ENCODE measurements at regions not wholly inside any gene's neighbourhood (a gene's known extent, or its start where the extent isn't known, plus 50 kb on each side); places are given as distances from the start of the nearest gene placed in this dataset.

DNA sequence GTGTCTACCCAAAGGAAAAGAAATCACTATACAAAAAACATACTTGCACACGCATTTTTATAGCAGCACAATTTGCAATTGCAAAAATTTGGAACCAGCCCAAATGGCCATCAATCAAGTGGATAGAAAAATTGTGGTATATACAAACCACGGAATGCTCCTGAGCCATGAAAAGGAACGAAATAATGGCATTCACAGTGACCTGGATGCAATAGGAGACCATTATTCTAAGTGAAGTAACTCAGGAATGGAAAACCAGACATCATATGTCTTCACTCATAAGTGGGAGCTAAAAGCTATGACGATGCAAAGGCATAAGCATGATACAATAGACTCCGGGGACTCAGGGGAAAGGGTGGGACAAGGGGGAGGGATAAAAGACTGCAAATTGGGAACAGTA lies 78.4 kb downstream of the ENC1 start:
- ATAC-seq, result no peak
- no peaks in the 10 kb centered on the region for H3K4me1 ChIP-seq

DNA sequence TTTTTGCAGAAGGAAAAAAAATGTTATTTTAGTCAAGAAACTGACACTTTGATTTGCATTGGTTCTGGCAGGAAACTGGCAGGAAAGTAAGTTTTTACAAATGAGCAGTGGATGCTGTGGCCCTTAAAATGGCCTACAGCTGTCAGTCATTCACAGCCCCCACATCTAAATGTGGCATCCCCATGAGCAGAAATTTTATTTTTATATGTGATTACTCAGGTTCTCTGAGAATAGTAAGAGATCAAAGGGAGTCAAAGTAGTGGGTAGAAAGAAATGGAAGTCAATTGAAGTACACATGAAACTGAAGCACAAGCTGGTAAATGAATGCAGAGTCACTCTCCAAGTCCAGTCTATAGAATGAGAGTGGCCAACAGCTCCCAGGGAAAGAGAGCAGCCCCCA lies 80.3 kb downstream of the ENC1 start:
- no peaks in the 10 kb centered on the region for H3K4me1 ChIP-seq
- no peak for ATAC-seq

More for the DNA sequence above, 78.4 kb downstream of the ENC1 start:
- intact Hi-C loops (cut with DNase I), result no loop called here
- DNase-seq, result no peak
- H3K27ac ChIP-seq, result no peak overlapping the region
- no peak for TF ChIP-seq POLR2A (IDR thresholded peaks at IDR 0.05)
- TF ChIP-seq, protein P1, sequence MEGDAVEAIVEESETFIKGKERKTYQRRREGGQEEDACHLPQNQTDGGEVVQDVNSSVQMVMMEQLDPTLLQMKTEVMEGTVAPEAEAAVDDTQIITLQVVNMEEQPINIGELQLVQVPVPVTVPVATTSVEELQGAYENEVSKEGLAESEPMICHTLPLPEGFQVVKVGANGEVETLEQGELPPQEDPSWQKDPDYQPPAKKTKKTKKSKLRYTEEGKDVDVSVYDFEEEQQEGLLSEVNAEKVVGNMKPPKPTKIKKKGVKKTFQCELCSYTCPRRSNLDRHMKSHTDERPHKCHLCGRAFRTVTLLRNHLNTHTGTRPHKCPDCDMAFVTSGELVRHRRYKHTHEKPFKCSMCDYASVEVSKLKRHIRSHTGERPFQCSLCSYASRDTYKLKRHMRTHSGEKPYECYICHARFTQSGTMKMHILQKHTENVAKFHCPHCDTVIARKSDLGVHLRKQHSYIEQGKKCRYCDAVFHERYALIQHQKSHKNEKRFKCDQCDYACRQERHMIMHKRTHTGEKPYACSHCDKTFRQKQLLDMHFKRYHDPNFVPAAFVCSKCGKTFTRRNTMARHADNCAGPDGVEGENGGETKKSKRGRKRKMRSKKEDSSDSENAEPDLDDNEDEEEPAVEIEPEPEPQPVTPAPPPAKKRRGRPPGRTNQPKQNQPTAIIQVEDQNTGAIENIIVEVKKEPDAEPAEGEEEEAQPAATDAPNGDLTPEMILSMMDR (IDR thresholded peaks at IDR 0.05), result no peak
- no peaks in the 10 kb centered on the region for H3K9me3 ChIP-seq
- 59 to 70% (median 61%) methylated on average over 5 of the region's 5 CpGs for WGBS, 4 donors
- no peaks in the 10 kb centered on the region for H3K36me3 ChIP-seq
- H3K4me3 ChIP-seq, result no peak overlapping the region
- no peaks in the 10 kb centered on the region for H3K27me3 ChIP-seq

DNA sequence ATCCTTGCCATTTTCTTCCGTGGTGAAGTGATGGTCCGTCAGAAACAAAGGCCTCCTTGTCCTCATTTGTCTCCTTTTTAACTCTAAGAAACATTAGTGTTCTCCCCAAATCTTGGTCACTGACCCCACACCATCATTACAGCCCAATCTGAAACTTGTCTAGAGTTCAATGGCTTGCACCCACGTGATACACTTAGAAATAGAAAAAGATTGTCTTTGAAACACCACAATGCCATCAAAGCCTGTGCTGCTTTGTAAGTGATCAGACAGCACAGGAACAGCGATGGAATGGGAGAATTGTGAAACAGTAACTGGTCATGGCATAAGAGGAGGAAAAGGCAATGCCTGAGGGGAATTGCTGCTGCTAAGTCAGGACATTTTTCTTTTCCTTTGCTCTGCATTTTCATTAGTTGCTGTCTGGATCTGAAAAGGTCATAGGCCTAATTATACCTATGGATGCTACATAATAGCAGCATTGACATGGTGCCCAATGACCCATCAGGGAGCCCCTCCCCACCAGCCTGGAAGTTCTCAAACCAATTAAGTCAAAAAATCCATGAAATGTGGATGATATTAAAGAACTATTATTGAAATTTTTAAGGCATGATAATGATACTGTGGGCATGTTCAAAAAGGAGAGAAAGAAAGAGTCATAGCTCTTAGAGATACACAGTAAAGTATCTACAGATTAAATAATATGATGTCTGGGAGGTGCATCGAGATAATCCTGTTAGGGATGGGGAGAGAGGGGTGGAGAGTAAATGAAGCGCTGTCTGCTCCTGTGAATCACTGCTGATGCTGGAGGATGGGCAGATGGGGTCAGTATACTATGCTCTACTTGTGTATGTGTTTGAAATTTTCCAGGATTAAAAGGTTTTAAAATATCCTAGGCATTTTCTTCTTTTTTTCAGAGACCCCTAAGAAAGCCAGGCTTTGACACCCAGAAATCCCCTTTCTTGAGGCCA lies 83.6 kb downstream of the ENC1 start:
- Histone ChIP-seq H3K27ac (no peak overlapping the region), H3K4me1 (no peaks in the 10 kb centered on the region), H3K9me3 (no peaks in the 10 kb centered on the region), H3K27me3 (no peaks in the 10 kb centered on the region), H3K36me3 (no peaks in the 10 kb centered on the region), H3K4me3 (no peak overlapping the region)
- TF ChIP-seq POLR2A (IDR thresholded peaks at IDR 0.05), result no peak
- TF ChIP-seq, protein P1 (IDR thresholded peaks at IDR 0.05), result no peak
- DNase-seq (no peak), ATAC-seq (no peak)
- WGBS, 4 donors, result 78 to 92% (median 88%) methylated on average over 6 of the region's 6 CpGs
- intact Hi-C loops (cut with DNase I), result no loop called here

More for the DNA sequence above, 80.3 kb downstream of the ENC1 start:
- H3K27ac ChIP-seq, result no peak overlapping the region
- no peaks in the 10 kb centered on the region for H3K9me3 ChIP-seq
- H3K36me3 ChIP-seq, result no peaks in the 10 kb centered on the region
- DNase-seq, result no peak
- H3K27me3 ChIP-seq, result no peaks in the 10 kb centered on the region
- TF ChIP-seq, protein P1 (IDR thresholded peaks at IDR 0.05), result no peak
- TF ChIP-seq POLR2A (IDR thresholded peaks at IDR 0.05), result no peak
- H3K4me3 ChIP-seq, result no peak overlapping the region
- intact Hi-C loops (cut with DNase I), result no loop called here

DNA sequence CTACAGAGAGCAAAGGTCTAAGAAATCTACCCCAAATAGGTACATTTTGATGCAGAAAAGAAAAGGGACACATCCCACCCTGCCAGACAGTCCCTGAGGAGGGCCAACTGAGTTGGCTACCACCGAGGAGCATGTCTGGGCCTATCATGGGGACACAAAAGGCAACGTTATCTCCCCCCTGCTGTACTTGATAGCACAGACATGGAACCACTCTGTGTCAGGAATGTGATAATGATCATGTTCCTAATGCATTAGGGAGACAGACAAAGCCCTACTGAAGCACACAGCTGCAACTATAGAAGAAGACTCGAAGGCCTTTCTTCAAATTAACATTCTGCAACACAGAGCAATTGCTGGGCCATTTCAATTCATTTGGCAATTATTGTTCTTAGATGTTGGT lies 84.5 kb downstream of the ENC1 start:
- DNase-seq (no peak), ATAC-seq (no peak)
- no peaks in the 10 kb centered on the region for H3K36me3 ChIP-seq
- H3K4me1 ChIP-seq, result no peaks in the 10 kb centered on the region
- H3K27ac ChIP-seq, result no peak overlapping the region
- no peak for TF ChIP-seq POLR2A (IDR thresholded peaks at IDR 0.05)
- no peak overlapping the region for H3K4me3 ChIP-seq
- no peaks in the 10 kb centered on the region for H3K9me3 ChIP-seq
- no peaks in the 10 kb centered on the region for H3K27me3 ChIP-seq
- 60 to 79% (median 69%) methylated on average over 3 of the region's 3 CpGs for WGBS, 4 donors
- intact Hi-C loops (cut with DNase I), result no loop called here
